ENCODE measurements at regions not wholly inside any gene's neighbourhood (a gene's known extent, or its start where the extent isn't known, plus 50 kb on each side); places are given as distances from the start of the nearest gene placed in this dataset.

GRCh38 chr5:164210491-164210890, 705.1 kb downstream of the MAT2B start:
- Histone ChIP-seq H3K27ac (ENCODE audit: low read length) (no peak overlapping the region), H3K4me3 (ENCODE audit: low read length) (no peak overlapping the region), H3K36me3 (ENCODE audit: control insufficient read depth, insufficient read depth, low read length) (no peaks in the 10 kb centered on the region), H3K27me3 (ENCODE audit: control insufficient read depth, insufficient read depth, low read length) (no peaks in the 10 kb centered on the region), H3K4me1 (ENCODE audit: control insufficient read depth, insufficient read depth, low read length) (no peaks in the 10 kb centered on the region), H3K9me3 (ENCODE audit: control insufficient read depth, insufficient read depth, low read length) (no peaks in the 10 kb centered on the region)
- no peak overlapping the region for H3K27ac Mint-ChIP-seq
- 93% methylated on average over 1 of the region's 3 CpGs for WGBS (ENCODE audit: insufficient coverage)
- H3K4me3 Mint-ChIP-seq, result no peak overlapping the region
- H3K27me3 Mint-ChIP-seq (ENCODE audit: low read depth in 2 of 2), result no peaks in the 10 kb centered on the region
- ATAC-seq (no peak), DNase-seq (no peak)
- TF ChIP-seq, protein P1, sequence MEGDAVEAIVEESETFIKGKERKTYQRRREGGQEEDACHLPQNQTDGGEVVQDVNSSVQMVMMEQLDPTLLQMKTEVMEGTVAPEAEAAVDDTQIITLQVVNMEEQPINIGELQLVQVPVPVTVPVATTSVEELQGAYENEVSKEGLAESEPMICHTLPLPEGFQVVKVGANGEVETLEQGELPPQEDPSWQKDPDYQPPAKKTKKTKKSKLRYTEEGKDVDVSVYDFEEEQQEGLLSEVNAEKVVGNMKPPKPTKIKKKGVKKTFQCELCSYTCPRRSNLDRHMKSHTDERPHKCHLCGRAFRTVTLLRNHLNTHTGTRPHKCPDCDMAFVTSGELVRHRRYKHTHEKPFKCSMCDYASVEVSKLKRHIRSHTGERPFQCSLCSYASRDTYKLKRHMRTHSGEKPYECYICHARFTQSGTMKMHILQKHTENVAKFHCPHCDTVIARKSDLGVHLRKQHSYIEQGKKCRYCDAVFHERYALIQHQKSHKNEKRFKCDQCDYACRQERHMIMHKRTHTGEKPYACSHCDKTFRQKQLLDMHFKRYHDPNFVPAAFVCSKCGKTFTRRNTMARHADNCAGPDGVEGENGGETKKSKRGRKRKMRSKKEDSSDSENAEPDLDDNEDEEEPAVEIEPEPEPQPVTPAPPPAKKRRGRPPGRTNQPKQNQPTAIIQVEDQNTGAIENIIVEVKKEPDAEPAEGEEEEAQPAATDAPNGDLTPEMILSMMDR (IDR thresholded peaks at IDR 0.05), result no peak
- no peaks in the 10 kb centered on the region for H3K36me3 Mint-ChIP-seq
- no peaks in the 10 kb centered on the region for H3K4me1 Mint-ChIP-seq
- H3K9me3 Mint-ChIP-seq, result peaks cover 3 to 5% of the 10 kb centered on the region in 2 donors
- intact Hi-C loops (cut with micrococcal nuclease), result no loop called here

- intact Hi-C loops (cut with micrococcal nuclease), result no loop called here
- Histone ChIP-seq H3K36me3 (ENCODE audit: control insufficient read depth, insufficient read depth, low read length) (no peaks in the 10 kb centered on the region), H3K27ac (ENCODE audit: low read length) (no peak overlapping the region), H3K4me3 (ENCODE audit: low read length) (no peak overlapping the region), H3K27me3 (ENCODE audit: control insufficient read depth, insufficient read depth, low read length) (no peaks in the 10 kb centered on the region), H3K4me1 (ENCODE audit: control insufficient read depth, insufficient read depth, low read length) (no peaks in the 10 kb centered on the region), H3K9me3 (ENCODE audit: control insufficient read depth, insufficient read depth, low read length) (no peaks in the 10 kb centered on the region)
- H3K36me3 Mint-ChIP-seq, result no peaks in the 10 kb centered on the region
- no peak overlapping the region for H3K4me3 Mint-ChIP-seq
- H3K9me3 Mint-ChIP-seq, result peaks cover 4 to 13% of the 10 kb centered on the region in 2 donors
- TF ChIP-seq, protein P1 (IDR thresholded peaks at IDR 0.05), result no peak
- DNase-seq (no peak), ATAC-seq (no peak)
- H3K4me1 Mint-ChIP-seq, result no peaks in the 10 kb centered on the region
- no CpG with 5 or more reads among the region's 1 CpG for WGBS (ENCODE audit: insufficient coverage)
- H3K27ac Mint-ChIP-seq, result no peak overlapping the region
- H3K27me3 Mint-ChIP-seq (ENCODE audit: low read depth in 2 of 2), result no peaks in the 10 kb centered on the region
Measured at GRCh38 chr5:164214698-164215097, 709.3 kb downstream of the MAT2B start.

DNA sequence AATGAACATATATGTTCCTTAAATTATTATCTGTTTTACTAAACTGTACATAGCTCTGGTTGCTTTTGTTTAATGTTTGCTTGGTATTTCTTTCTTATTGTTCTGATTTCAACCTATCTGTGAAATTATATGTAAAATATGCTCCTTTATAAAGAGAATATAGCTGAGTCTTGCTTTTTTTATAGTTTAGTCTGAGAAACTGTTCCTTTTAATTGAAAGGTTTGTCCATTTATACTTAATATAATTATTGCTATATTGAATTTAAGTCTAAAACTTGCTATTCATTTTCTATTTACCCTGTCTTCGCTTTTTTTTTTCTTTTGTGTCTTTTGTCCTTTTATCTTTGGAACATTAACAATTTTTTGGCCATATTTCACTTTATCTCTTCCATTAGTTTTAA, 712.0 kb downstream of the MAT2B start:
- WGBS (ENCODE audit: insufficient coverage), result 100% methylated on average over 1 of the region's 1 CpG
- ATAC-seq (no peak), DNase-seq (no peak)
- Mint-ChIP-seq H3K27ac (no peak overlapping the region), H3K36me3 (no peaks in the 10 kb centered on the region), H3K4me3 (no peak overlapping the region), H3K4me1 (no peaks in the 10 kb centered on the region), H3K9me3 (peaks cover 3 to 12% of the 10 kb centered on the region in 2 donors), H3K27me3 (ENCODE audit: low read depth in 2 of 2) (no peaks in the 10 kb centered on the region)
- Histone ChIP-seq H3K27me3 (ENCODE audit: control insufficient read depth, insufficient read depth, low read length) (no peaks in the 10 kb centered on the region), H3K36me3 (ENCODE audit: control insufficient read depth, insufficient read depth, low read length) (no peaks in the 10 kb centered on the region), H3K4me1 (ENCODE audit: control insufficient read depth, insufficient read depth, low read length) (no peaks in the 10 kb centered on the region), H3K4me3 (ENCODE audit: low read length) (no peak overlapping the region), H3K27ac (ENCODE audit: low read length) (no peak overlapping the region), H3K9me3 (ENCODE audit: control insufficient read depth, insufficient read depth, low read length) (no peaks in the 10 kb centered on the region)
- intact Hi-C loops (cut with micrococcal nuclease), result no loop called here
- TF ChIP-seq, protein P1 (IDR thresholded peaks at IDR 0.05), result no peak

- H3K4me1 ChIP-seq (ENCODE audit: control insufficient read depth, insufficient read depth, low read length), result no peaks in the 10 kb centered on the region
- H3K27me3 Mint-ChIP-seq (ENCODE audit: low read depth in 2 of 2), result no peaks in the 10 kb centered on the region
- peaks cover 9 to 17% of the 10 kb centered on the region in 2 donors for H3K9me3 Mint-ChIP-seq
- no peak overlapping the region for H3K27ac ChIP-seq (ENCODE audit: low read length)
- DNase-seq (no peak), ATAC-seq (no peak)
- H3K27ac Mint-ChIP-seq, result no peak overlapping the region
- H3K36me3 ChIP-seq (ENCODE audit: control insufficient read depth, insufficient read depth, low read length), result no peaks in the 10 kb centered on the region
- intact Hi-C loops (cut with micrococcal nuclease), result no loop called here
- H3K4me1 Mint-ChIP-seq, result no peaks in the 10 kb centered on the region
- no peaks in the 10 kb centered on the region for H3K36me3 Mint-ChIP-seq
- no peaks in the 10 kb centered on the region for H3K27me3 ChIP-seq (ENCODE audit: control insufficient read depth, insufficient read depth, low read length)
- no peak overlapping the region for H3K4me3 ChIP-seq (ENCODE audit: low read length)
- no peaks in the 10 kb centered on the region for H3K9me3 ChIP-seq (ENCODE audit: control insufficient read depth, insufficient read depth, low read length)
- H3K4me3 Mint-ChIP-seq, result no peak overlapping the region
- TF ChIP-seq, protein P1 (IDR thresholded peaks at IDR 0.05), result no peak
Measured at GRCh38 chr5:164220522-164220921, 715.1 kb downstream of the MAT2B start.

All from natural killer cell (primary cell).